ENCODE measurements at regions not wholly inside any gene's neighbourhood (a gene's known extent, or its start where the extent isn't known, plus 50 kb on each side); places are given as distances from the start of the nearest gene placed in this dataset.

DNA sequence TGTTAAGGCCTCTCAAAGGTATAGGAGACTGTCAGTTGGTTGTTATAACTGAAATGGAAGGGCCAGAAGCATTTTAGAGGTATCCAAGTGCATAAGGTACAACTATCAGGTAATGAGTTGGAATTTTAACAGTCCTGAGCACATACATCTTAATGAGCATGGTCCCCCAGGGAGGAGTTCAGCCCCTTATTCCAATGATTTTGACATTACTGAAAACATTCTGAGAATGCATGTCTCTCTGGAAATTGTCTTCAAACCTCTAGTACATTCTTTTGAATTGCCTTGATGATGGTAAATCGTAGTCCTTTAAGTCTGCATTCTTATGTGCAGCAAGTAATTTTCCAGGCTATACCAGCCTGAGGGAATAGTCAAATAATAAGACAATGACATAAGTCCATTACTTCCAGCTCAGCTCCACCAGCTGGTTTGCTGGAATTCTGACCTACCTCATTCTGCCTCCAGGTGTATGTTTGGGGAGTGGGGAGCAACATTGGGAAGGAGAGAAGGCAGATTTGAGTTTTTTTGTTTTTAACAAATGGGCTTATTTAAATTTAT lies 239.2 kb downstream of the MSRB3 start:
- no peak for DNase-seq

DNA sequence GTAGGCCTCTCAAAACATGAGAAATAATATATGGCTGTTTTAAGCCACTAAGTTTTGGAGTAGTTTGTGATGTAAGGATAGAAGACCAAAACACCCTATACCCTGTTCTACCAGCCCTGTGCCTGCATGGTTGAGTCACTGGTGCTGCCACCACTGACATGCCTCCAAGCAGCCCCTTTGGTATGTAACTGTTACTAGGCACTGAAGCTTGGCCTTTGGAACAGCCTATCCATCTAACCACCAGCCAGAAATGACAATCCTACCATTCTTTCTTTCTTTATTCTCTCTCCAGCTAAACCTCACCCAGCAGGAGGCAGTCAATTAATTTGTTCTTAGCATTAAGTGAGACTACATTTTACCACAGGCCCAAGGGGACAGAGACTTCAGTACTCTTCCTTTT lies 240.3 kb downstream of the MSRB3 start:
- DNase-seq = no peak

DNA sequence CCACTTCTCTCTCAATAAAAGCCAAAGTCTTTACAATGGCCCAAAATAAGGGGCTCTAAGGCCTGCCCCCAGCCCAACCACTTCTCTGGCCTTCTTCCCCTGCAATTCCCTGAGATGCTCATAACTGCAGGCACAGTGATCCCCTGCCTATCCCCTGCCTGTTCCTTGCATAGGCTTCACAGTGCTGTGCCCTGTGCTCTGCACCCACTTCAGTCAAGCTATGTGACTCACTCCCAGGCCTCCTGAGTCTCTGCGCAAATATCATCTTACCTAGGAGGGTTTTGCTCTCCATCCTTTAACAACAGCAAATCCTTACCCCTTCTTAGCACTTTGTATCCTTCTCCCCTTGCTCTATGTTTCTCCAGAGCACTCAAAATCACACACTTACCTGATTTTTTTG lies 242.2 kb downstream of the MSRB3 start:
- no peak for DNase-seq

DNA sequence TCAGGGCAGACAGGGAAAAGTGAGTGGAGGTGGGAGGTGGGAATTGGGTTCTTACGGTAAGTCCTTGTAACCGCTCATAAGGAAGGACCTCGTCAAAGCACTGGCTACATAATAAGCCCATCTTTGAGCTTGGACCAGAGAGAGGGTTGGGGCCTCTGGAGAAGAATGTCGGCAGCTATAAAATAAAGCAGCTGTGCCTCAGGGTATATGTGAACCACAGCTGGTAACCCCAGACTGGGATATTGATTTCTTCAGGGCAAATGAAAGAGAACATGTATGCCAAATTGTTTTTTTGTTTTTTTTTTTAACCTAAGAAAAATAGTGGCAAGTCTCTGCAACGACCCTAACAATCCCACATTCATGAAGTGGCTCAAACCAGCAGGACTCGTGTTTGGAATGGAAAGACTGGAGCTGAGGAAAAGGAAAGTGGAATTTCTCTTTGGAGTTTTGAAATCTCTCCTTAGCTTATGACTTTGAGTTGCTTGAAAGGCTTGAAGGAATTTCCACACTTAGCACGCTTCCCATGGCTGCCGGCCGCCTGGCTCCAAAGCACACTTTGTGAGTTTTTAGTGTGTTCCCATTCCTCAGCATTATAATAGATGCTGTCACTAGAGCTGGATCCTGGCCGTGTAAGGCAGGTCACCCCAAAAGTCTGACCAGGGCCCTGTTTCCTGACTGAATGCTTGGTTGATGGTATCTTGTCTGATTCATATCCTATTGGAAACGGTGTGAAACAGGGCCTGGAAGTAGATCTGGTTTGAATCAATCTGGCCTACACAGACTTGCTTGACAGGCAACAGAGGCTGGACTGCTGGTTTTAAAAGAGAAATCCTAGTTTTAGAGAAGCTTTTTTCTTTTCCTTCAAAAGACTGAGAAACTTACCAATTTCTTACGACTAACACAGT lies 244.7 kb downstream of the MSRB3 start:
- no peak for DNase-seq

DNA sequence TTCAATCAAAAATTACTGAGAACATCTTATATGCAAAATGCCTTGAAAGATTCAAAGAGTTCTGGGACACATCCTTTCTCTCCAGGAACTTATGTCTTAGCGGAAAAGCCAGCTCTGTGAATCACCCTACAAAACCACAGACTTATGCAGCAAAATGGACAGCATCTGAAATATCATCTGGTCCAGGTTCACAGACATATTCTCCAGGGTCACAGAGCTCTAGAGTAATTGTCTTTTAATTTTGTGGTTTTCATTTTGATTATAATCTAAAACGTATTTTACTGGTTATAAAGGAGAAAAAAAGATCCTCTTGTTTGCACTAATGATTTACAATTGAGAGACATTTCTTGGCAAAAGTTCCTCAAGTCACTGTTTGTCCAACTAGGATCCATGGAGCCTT lies 246.2 kb downstream of the MSRB3 start:
- no peak for DNase-seq

DNA sequence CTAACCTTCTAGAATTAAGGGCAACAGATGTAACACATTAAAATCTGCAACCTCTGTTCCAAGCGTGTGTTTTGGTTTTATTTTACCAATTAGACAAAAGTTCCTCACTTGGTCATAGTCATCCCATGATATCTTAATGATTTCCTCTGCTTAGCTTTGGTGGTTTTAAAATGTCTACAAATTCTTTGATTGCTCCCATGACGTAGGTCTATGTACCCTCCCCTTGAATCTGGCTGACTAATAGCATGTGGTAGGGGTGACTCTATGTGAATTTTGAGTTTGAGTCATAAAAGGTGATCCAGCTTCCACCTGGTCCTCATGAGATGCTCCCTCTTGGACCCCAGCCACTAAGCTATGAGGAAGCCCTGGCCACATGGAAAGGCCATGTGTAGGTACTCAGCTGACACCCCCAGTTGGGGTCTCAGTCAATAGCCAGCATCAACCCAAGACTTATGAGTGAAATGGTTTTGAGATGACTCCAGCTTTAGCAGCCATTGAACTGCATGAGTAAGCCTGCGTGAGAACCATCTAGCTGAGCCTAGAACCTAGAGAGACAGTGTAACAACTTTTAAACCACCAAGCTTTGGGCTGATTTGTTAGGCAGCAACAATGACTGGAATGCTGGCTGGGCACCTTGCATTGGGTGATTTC lies 247.1 kb downstream of the MSRB3 start:
- no peak for DNase-seq

DNA sequence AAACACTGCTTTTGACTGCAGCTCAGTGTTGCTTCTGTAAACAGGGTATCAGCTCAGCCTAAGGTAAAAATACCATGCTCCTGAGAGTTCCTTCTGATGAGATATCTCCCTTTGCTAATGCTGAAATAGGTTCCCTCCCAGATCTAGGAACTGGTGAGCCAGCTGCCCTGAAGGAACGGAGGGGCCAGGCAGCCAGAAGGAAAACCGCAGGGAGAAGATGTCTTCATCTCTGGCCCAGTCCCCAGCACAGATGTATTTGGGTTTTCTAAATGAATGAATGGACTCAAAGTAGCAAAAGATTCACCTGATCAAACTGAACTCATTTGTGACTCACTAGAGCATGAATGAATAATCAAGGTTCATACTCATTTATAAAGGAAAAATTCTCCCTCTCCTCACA lies 247.8 kb downstream of the MSRB3 start:
- no peak for DNase-seq

DNA sequence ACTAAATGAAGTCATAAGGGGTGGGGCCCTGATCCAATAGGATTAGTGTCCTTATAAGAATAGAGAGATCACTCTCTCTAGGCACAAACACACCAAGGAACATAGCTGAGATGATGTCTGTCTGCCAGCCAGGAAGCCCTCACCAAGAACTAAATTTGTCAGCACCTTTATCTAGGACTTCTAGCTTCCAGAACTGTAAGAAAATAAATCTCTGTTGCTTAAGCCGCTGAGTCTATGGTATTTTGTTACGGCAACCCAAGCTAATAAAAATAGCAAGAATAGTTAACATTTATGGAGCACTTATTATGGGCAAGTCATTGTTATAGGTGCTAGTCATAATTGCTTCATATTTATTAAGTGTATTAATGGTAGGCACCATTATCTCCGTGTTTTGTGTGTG lies 249.6 kb downstream of the MSRB3 start:
- DNase-seq = no peak

DNA sequence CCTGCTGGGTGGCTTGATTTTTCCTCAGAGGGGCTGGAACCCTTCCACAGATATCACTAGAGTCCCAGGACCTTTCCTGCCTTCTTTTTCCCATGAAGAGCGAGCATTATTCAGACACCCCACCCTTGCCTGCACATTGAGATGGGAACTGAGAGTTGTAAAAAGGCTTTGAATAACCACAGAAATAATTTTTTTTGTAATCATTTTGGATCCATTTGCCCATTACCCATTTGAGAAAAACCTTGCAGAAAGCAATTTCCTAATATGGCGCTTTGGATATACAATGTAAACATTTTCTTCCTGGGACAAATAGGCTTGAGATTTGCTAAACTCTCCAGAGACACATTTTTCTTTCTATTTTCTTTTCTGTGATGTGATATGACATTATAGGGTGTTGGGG lies 250.6 kb downstream of the MSRB3 start:
- no peak for DNase-seq

DNA sequence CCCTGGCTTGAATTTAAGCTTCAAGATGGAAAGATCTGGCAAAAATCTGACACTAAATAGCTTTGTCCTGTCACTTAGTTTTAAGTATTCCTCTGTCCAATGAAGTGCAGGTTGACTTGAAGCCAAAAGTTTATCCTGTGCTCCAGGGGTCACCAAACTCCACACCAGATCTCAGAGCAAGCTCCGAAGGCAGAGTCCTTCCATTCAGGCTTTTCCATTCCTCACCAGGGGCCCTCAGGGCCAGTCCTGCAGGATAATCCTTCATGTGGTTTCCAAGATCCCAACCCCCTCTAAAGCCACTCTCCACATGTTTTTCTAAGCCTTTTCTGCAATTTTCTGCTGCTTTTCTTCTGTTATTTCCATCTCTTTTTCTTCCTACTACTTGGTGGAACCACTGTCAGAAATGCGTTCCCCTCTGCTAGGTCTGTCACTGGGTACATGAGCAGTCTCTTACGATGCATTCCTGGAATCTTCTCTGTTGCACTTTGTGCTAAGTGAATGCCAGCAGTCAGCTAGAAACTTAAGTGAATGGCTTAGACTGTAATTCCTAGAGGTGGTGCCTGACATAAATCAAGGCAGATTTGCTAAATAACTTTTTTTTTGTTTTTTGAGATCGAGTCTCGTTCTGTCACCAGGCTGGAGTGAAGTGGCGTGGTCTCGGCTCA lies 251.4 kb downstream of the MSRB3 start:
- no peak for DNase-seq

DNA sequence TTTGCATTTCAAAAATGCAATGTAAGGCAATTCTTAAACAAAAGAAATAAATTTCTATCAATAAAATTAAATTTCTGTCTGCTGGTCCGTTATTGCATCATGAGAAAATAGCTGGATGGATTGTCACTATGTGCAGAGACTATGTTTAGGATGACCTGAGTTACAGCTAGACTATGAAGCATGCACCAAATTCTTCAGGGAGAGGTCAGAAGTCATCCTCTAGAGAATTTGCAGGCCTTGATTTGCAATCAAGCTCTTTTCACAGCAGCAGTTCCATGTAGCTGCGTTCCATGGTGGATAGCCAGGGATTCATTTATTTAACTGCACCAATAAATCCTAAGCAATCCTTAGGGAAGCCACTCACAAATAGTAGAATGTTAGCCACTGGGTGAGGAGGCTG lies 253.7 kb downstream of the MSRB3 start:
- no peak for DNase-seq

DNA sequence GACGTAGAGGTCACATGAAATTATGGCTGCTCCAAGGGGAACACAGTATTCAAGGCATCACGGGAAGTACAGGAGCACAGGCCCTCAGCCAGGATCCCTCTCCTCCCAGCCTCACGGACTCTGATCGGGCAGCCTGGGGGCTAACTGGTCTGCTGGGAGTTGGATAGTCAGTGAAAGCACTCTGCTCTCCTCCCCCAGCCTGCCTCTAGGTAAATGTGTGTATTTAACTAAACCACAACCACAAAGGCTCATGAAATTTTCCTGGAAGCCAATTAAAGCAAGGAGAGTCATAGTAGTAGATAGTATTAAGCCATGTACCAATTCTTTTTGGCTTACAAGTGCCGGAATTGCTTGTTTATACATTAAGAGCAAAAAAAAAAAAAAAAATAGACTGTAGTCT lies 254.3 kb downstream of the MSRB3 start:
- DNase-seq = no peak

DNA sequence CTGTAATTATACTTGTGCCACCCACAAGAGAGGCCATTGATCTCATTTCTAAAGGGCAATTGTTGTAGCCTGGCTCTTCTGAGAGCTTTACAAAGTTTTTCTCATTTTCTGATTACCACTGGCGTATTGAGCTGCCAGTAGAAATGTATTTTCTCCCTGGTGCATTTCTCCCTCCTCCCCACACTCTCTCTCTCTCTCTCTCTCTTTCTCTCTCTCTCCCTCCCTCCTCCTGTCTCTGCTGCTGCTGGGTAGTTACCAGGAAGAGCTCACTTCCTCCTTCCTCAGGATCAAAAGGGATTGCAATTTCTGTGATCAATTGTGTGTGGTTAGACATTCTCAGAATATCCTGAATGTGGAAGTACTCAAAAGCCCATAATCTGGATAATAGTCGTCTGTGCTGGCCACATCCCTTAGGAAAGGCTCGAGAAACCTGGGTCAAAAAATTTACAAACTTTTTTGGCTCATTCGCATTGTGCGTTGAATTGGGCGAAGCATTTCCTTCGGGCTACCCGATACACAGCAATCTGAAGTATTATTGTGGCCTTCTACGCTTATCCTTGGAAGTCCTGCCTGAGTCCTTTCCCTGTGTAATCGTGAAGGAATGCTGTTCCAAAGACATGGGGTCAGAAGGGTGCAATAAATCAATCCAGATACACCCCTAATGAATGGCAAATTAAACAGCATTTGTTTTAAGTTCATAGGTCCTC lies 254.8 kb downstream of the MSRB3 start:
- DNase-seq = no peak

DNA sequence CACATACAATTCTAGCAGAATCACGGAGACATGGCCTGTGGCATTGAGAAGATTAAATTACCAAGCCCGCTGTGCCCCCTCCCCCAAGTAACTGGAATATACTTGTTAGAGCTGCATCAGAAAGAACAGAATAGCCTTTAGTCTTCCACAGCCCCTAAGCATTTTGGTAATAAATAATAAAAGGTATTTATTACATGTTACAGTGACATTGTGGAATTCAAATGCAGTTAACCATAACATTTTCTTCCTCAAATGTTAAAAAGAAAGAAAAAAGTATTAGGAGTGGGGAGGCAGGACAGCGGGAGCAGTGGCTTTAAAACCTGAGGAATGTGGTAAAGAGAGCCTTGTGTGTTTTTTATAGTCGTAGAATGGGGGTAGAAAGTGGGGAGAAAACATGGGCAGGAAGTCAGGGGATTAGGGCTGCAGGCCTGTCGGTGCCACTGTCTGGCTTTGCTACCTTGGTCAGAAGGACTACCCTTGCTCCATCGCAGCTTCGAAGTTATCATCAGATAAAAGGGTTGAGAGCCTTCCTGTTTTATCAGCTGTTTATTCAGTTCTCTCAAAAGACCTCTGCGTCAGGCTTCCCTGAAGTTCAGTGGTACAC lies 255.9 kb downstream of the MSRB3 start:
- no peak for DNase-seq

DNA sequence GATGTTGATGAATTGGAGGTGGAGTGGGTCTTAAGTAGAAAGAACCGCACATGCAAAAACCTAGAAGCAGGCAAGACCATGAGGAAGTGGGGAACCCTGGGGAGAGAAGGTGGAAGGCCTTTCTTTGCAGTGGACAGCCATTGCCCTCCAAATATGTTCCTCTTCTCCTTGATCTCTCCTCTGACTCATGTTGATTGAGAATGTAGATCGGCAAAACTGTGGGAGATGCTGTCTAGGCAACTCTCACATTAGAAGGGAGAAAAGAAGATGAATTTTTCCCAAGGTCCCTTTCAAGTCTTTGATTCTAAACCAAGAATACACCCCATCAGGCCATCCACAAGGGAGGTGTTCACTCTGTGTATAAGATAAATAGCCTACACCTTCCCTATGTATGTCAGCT lies 257.5 kb downstream of the MSRB3 start:
- no peak for DNase-seq

DNA sequence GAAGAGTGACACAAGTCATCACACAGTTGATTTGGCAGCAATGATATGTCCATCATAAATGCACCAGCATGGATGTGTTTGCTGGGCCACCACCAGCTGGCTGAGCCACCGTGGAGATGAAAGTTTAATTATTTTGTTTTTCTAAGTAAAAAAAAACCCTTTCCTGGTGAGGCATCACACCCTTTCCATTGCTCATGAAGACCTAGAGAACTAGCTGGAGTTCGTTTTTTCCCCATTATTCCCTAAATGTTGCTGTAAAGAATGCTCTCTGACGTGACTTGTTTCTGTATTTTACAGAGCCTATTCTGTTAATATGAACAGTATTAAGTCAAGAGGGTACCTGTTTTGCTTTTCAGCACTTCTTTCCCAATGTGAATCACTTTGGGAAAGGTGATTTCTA lies 257.9 kb downstream of the MSRB3 start:
- DNase-seq = no peak

DNA sequence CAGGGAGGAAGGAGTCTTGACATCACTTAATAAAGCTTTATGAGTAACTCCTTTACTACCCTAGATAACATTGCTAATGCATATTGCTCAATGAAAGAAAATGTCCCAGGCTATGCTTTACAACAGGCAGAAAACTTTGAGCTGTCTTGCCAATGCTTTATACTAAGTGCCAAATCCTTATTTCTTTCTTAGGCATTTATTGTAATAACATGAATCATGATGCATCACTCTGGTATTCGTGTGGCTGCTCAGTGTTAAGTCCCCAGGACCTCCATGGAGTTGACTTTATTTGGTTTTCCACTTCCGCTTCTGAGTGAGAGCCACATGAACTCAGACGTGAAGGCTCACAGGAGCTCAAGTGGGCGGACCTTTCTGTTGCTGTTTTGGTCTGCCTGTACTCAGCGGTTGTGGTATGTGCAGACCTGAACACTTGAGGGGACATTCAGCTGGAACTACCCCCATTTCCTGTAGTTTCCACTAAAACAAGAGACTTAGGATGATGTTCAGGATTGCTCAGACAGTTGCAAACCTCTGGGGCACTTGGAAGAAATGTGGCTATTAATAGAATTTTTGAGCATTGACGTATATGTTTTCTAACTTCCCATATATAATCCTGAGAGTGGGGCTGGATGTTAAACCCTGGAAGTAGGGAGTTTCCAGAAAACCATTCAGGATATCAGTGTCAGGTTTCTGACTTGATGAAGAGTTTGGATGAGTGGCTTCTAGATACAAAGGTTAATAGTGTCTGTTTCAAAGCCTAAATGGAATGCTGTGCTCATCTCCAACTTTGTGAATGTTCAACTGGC lies 258.6 kb downstream of the MSRB3 start:
- DNase-seq = no peak

DNA sequence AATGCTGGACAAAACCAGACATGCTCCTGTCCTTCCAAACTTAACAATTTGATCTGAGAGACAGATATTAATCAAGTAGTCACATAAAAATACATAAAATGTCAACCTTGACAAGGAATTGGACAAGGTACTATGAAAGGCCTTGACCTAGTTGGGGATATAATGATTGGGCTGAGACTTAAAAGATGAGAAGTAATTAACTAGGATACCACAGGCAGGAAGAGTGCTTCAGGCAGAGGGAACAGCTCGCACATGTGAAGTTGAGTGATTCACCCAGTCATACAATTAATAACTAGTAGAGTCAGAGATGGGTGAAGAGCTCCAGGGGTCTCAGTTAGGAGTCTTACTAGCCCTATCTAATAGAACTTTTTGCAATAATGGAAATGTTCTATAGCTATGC lies 259.5 kb downstream of the MSRB3 start:
- DNase-seq = no peak

DNA sequence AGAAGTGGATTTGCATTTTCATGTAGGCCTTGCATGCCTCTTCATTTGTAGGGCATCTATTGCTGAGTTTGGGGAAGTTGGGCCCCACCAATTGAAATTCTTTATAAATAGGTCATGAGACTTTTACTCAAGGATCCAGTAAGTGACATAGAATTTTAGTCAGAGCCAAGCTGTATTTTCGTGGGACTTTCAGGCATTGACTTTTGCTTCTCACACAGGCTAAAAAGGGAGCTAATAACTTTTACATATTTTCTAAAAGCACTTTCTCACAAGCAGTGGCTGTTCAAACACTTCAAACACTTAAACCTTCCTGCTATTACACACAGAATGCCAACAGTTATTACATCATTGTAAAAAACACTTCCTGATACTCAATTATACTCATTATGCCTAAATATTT lies 260.5 kb downstream of the MSRB3 start:
- DNase-seq = no peak

DNA sequence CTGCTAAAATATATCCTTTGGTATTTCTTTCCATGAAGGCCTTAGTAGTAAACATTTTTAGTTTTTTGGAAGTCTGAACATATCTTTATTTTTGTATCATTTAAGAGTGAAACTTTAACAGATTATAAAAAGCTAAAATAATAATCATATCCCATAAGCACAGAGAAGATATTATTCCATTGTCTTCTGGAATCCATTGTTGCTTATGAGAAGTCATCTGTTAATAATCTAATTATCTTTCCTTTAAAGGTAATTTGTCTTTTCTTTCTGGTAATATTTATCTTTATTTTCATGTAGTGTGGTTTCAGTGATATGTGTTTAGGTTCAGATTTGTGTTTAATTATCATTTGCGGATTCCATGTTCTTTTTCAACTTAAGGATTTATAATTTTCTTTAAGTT lies 261.7 kb downstream of the MSRB3 start:
- DNase-seq = no peak

DNA sequence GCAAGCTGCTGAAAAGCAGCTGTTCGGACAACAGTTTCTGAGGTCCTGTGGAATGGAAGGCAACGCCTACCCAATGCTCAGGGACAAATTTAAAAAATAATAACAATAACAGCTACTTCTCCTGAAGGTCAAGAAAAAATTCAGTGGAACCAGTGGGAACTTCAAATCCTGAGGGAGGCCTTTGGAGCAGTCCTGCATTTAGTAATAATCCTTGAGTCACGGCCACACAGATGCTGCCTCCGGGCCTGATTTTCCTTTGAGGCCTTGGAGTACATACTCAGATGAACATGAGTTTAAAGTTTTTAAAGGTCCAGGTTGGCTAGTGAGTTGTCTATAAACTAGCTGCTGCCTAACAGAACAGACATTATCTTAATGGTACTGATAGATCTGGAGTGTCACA lies 268.0 kb downstream of the MSRB3 start:
- no peak for DNase-seq

All from SHP77 treated with DMSO at 0.1 percent for 48 hours (cell line).